ENCODE measurements at regions not wholly inside any gene's neighbourhood (a gene's known extent, or its start where the extent isn't known, plus 50 kb on each side); places are given as distances from the start of the nearest gene placed in this dataset.

DNA sequence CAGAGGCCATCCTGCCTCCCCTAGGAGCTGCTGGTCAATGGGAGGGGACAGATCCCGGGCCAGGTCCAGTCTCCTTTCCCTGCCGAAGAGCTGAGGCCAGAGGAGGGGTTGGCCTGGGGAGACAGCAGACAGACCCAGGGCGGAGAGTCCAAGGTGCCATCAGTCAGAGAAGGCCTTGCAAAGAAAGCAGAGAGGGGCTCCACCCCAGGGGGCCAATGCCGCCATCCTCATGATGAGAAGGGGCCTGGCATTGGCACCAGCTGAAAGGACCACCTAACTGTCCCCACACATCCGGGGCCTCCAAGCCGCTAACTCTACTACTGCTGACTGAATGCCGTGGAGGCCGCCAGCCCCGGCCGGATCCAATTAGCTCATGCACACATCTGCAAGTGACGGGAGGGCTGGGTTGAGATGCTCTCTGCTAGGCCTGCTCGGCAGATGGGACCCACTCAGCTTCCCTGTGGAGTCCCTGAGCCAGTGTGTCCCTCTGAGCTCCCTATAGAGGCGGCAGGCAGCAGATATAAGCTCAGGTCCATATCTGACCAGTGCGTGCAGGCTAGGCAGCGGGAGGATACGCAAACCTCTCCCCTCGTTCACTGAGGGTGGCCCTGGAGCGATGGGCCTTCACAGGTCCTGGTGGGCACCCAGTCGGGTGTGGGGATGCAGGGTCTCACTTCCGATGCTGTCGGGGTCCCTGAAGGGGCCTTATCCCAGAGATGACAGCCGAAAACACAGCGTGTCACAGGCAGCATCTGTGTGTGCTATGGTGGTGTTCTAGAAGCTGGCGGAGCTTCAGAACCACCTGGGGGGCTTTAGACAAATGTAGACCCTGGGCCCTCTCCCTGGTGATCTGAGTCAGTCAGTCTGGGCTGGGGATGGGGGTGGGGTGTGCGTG, 183.9 kb downstream of the CTTN start:
- Histone ChIP-seq H2BK15ac (ENCODE audit: low read depth, low read length) (no peak overlapping the region), H3K56ac (ENCODE audit: insufficient read length, low read depth, low read length) (no peak overlapping the region), H3K4ac (ENCODE audit: low read depth, low read length) (no peak overlapping the region), H4K91ac (ENCODE audit: insufficient read length, low read depth, low read length) (no peak overlapping the region), H2BK12ac (ENCODE audit: insufficient read length, low read depth, low read length) (no peak overlapping the region), H3K4me2 (ENCODE audit: insufficient read depth, insufficient read length, low read length) (no peak overlapping the region), H3K27ac (ENCODE audit: insufficient read length, low read depth, low read length) (no peak overlapping the region), H3K9me3 (ENCODE audit: control insufficient read depth, low read depth, low read length) (no peaks in the 10 kb centered on the region), H3K27me3 (ENCODE audit: insufficient read depth, low read length) (no peaks in the 10 kb centered on the region), H4K8ac (replicated peaks; ENCODE audit: insufficient read length, low read depth, low read length) (no peak overlapping the region), H3K79me1 (ENCODE audit: insufficient read depth, low read depth, low read length, poor library complexity, severe bottlenecking) (no peaks in the 10 kb centered on the region), H3T11ph (ENCODE audit: low read length) (no peak overlapping the region), H3K18ac (ENCODE audit: insufficient read length, low read depth, low read length) (no peak overlapping the region), H4K20me1 (ENCODE audit: control insufficient read depth, insufficient read depth, insufficient read length) (no peaks in the 10 kb centered on the region), H3K9ac (ENCODE audit: extremely low read depth, insufficient read length, low read length) (no peak overlapping the region), H3K23me2 (ENCODE audit: insufficient read length, low read depth, low read length, poor library complexity, severe bottlenecking) (no peaks in the 10 kb centered on the region), H3K79me2 (ENCODE audit: insufficient read depth, low read length) (no peaks in the 10 kb centered on the region), H4K5ac (ENCODE audit: insufficient read length, low read depth, low read length) (no peak overlapping the region), H3K14ac (ENCODE audit: insufficient read depth, low read length) (peak overlapping the region; percentile 70; the same call in 1 of the 2 replicates), H2AK5ac (ENCODE audit: insufficient read length, low read length) (no peak overlapping the region), H3K23ac (ENCODE audit: insufficient read length, low read depth, low read length) (no peak overlapping the region), H2BK120ac (ENCODE audit: low read depth, low read length, poor library complexity, severe bottlenecking) (no peak overlapping the region), H2AFZ (ENCODE audit: low read length) (no peak overlapping the region), H2BK5ac (ENCODE audit: insufficient read length, low read length) (no peak overlapping the region), H2BK20ac (ENCODE audit: low read depth, low read length, poor library complexity, severe bottlenecking) (no peak overlapping the region), H3K4me1 (ENCODE audit: insufficient read depth, low read length) (no peaks in the 10 kb centered on the region)
- WGBS (ENCODE audit: extremely low coverage, insufficient read length, low lambda C conversion rate), result no CpG with 5 or more reads among the region's 25 CpGs
- H3K4me1 Mint-ChIP-seq, result peaks cover 16% of the 10 kb centered on the region in 2 experiments
- peaks cover 0 to 1% (median 0%) of the 10 kb centered on the region in 3 experiments; a peak in 1 of 7 replicates for H3K36me3 Mint-ChIP-seq (ENCODE audit: insufficient read depth in 1 of 3, low read depth in 3 of 3)
- H3K27ac Mint-ChIP-seq, result no peak overlapping the region
- H3K27me3 Mint-ChIP-seq (ENCODE audit: low read depth), result peaks cover 2% of the 10 kb centered on the region
- TF ChIP-seq, protein P1, sequence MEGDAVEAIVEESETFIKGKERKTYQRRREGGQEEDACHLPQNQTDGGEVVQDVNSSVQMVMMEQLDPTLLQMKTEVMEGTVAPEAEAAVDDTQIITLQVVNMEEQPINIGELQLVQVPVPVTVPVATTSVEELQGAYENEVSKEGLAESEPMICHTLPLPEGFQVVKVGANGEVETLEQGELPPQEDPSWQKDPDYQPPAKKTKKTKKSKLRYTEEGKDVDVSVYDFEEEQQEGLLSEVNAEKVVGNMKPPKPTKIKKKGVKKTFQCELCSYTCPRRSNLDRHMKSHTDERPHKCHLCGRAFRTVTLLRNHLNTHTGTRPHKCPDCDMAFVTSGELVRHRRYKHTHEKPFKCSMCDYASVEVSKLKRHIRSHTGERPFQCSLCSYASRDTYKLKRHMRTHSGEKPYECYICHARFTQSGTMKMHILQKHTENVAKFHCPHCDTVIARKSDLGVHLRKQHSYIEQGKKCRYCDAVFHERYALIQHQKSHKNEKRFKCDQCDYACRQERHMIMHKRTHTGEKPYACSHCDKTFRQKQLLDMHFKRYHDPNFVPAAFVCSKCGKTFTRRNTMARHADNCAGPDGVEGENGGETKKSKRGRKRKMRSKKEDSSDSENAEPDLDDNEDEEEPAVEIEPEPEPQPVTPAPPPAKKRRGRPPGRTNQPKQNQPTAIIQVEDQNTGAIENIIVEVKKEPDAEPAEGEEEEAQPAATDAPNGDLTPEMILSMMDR (conservative IDR thresholded peaks at IDR 0.05), result no peak
- no peak for DNase-seq
- H3K4me3 Mint-ChIP-seq, result no peak overlapping the region
- no peaks in the 10 kb centered on the region for H3K9me3 Mint-ChIP-seq
